GM13977 (cell line): ENCODE measurements at regions not wholly inside any gene's neighbourhood (a gene's known extent, or its start where the extent isn't known, plus 50 kb on each side); places are given as distances from the start of the nearest gene placed in this dataset.

Experiments
- DNase-seq: peaks from one replicate; pipeline ENCODE4 v3.0.0; 2012; ENCODE audit warnings: low spot score
- in situ Hi-C: fragments of 300-500 bp; cut with MboI; formaldehyde crosslinking; loops from one replicate; pipeline ENCODE4 v1.12.0; 2022; ENCODE audit warnings: low sequenced_read_pairs, low pct_unique_long_range_greater_than_20kb, mixed read lengths, inconsistent platforms; ENCODE audit not compliant: unreplicated experiment
- TF ChIP-seq, protein P1 (sequence below): IDR thresholded peaks from 2 replicates; pipeline ENCODE4 v1.5.1; 2012; ENCODE audit warnings: mild to moderate bottlenecking, control low read depth; ENCODE audit not compliant: insufficient read depth; ENCODE audit errors: extremely low read depth, missing control alignments

DNA sequence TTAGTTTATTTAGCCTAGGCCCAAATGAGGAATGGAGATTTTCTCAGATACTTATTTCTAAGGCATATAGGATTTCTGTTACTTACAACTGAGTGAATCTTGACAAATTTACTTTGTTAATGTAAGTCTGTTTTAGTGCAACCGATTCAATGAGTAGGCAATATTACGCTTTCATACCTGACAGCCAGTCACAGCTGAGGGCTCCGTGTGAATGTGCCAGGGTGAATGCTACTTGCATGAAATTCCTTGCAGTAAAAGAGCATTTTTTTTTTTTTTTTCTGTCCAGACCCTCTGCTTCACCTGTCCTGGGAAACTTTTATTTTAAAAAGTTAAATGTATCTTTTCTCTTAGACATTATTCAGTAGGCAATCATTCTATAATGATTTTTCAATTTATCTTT, 1100.0 kb downstream of the FAT4 start:
- TF ChIP-seq, protein P1, sequence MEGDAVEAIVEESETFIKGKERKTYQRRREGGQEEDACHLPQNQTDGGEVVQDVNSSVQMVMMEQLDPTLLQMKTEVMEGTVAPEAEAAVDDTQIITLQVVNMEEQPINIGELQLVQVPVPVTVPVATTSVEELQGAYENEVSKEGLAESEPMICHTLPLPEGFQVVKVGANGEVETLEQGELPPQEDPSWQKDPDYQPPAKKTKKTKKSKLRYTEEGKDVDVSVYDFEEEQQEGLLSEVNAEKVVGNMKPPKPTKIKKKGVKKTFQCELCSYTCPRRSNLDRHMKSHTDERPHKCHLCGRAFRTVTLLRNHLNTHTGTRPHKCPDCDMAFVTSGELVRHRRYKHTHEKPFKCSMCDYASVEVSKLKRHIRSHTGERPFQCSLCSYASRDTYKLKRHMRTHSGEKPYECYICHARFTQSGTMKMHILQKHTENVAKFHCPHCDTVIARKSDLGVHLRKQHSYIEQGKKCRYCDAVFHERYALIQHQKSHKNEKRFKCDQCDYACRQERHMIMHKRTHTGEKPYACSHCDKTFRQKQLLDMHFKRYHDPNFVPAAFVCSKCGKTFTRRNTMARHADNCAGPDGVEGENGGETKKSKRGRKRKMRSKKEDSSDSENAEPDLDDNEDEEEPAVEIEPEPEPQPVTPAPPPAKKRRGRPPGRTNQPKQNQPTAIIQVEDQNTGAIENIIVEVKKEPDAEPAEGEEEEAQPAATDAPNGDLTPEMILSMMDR = no peak
- in situ Hi-C loops = no loop called here
- no peak for DNase-seq

DNA sequence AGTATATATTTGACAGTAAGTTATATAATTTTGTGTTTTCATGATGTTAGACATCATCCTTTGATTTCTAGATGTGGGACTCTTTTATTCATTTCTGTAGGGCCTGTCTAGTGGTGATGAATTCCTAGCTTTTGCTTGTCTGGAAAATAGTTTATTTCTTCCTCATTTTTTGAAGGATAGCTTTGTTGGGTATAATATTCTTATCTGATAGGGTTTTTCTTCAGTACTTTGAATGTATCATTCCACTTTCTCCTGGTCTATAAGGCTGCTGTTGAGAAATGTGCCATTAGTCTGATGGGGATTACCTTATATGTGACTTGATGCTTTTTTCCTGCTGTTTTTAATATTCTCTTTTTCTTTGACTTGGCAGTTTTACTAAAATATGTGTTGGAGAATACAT, 1104.5 kb downstream of the FAT4 start:
- in situ Hi-C loops = no loop called here

DNA sequence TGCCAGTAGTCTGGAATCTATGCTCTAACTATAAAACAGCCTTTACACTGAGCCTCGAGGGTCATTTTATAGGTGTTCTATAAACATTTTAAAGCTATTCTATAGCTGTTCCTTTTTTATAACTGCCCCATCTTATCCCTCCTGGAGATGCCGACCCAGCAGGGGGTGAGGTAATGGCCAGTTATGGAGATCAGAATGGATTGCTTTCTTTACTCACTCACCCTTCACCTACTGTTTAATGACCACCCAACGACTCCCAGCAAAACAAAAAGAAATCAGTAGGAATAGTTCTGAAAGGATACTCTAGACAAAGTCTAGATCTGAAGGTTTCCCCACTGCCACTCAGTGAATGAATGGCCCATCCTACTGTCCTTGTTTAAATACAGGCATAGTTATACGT, 1113.1 kb downstream of the FAT4 start:
- in situ Hi-C loops = no loop called here
- TF ChIP-seq, protein P1 = no peak
- no peak for DNase-seq

More for the DNA sequence above, 1104.5 kb downstream of the FAT4 start:
- no peak for DNase-seq
- TF ChIP-seq, protein P1 = no peak

DNA sequence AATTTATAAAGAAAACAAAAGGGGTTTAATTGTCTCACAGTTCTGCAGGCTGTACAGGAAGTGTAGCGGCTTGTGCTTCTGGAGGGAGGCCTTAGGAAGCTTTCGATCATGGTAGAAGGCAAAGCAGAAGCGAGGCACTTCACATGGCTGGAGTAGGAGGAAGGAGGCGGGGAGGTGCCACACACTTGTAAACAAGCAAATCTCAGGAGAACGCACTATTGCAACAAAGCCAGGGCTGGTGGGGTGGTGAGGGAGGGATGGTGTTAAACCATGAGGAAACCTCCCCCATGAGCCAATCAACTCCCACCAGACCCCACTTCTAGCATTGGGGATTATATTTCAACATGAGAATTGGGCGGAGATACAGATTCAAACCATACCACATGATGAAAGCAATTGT, 1116.3 kb downstream of the FAT4 start:
- DNase-seq = no peak
- TF ChIP-seq, protein P1 = no peak

DNA sequence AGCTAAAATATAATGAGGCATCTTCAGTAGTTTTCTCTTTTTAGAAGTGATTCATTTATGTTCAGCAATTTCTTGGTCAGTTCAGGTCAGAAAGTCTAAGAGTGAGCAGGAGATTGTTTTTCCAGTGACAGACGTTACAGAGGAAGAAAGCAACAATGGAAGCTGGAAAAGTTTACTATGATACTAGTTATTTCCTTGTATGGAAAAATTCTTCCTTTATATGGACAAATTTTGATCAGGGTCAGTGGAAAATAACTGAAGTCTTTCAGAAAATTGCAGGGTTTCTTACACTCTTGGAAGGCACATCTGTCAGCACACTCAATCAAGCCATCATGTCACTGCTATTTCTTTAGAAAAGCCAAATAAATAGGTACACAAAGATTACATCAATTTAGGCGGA, 1120.7 kb downstream of the FAT4 start:
- no peak for DNase-seq
- TF ChIP-seq, protein P1 = no peak
- in situ Hi-C loops = no loop called here

More for the DNA sequence above, 1116.3 kb downstream of the FAT4 start:
- in situ Hi-C loops = no loop called here

DNA sequence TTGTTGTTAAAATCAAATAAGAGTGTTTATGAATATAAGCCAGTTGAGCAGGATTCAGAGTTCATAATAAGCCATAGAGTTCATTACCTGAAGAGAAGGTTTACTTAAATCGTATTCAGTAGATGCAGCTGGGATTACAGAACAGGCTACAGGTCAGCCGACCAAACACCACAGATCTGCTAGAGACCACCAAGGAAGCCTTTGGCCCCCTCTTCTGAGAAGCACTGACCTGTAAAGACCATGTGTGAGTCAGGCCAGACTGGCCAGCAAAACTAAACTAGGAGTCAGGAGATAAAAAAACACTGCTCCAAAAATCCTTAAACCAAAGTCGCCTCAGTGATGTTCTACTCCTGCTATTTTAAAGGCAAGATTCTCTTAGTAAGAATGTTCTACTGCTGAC, 1125.5 kb downstream of the FAT4 start:
- no peak for DNase-seq
- in situ Hi-C loops = no loop called here

More for the DNA sequence above, 1125.5 kb downstream of the FAT4 start:
- TF ChIP-seq, protein P1 = no peak
